ENCODE measurements at regions not wholly inside any gene's neighbourhood (a gene's known extent, or its start where the extent isn't known, plus 50 kb on each side); places are given as distances from the start of the nearest gene placed in this dataset.

DNA sequence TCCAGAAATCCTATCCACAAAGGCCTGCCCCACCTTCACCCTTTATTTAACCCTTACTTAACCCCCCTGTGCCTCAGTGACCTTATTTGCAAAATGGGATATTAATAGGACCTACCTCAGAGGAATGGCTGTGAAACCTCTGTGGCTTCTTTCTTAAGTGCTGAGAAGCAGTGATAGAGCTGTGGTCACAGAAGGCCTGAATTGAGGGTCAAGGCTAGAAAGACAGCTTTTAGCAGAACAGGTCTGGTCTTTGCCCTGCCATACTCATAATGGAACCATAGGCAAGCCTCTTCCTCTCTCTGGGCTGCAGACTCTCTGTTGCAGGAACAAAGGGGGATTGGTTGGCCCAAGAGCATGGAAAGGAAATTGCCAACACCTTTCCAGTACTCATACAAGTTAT lies 63.5 kb upstream of the MAMLD1 start:
- intact Hi-C loops (cut with DNase I) = no loop called here

DNA sequence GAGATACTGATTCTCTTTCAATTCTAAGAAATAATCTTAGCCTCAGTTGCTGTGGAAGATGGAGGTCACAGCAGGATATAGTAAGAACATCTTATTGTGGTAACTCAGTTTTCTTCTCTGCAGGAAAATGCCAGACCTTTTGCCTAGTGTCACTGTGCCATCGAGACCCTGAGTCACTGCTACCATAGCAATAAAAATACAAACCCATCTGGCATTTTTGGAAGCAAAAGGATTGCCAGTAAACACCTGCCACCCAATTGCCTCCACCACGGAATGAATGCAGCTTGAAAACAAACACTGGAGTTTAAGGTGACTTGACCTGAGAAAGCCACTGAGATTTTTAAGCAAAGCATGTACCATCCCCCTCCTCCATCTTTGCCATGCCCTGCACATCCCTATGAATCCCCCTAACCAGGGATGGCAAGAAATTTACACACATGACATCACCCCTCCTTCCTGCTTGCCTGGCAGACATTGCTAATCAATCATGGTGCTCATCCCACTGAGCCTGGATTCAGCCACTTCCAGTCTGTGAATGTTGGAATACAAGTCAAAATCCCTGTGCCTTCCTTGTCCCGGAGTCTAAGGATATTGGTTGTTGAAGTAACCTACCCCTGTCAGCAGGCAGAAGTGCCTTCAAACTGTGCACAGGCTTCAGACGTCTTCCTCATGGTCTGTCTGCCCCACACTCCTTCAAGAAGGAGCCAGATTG lies 59.6 kb upstream of the MAMLD1 start:
- peaks cover 0 to 17% (median 0%) of the 10 kb centered on the region in 7 donors for H3K27me3 ChIP-seq
- H3K27ac ChIP-seq = no peak overlapping the region
- no peaks in the 10 kb centered on the region for H3K36me3 ChIP-seq
- ATAC-seq (no peak), DNase-seq (no peak)
- WGBS, 2 donors = 84 to 92% methylated on average over 4 of the region's 4 CpGs
- no peaks in the 10 kb centered on the region for H3K9me3 ChIP-seq
- intact Hi-C loops (cut with DNase I) = no loop called here
- no peak overlapping the region for H3K4me3 ChIP-seq
- TF ChIP-seq, protein P1, sequence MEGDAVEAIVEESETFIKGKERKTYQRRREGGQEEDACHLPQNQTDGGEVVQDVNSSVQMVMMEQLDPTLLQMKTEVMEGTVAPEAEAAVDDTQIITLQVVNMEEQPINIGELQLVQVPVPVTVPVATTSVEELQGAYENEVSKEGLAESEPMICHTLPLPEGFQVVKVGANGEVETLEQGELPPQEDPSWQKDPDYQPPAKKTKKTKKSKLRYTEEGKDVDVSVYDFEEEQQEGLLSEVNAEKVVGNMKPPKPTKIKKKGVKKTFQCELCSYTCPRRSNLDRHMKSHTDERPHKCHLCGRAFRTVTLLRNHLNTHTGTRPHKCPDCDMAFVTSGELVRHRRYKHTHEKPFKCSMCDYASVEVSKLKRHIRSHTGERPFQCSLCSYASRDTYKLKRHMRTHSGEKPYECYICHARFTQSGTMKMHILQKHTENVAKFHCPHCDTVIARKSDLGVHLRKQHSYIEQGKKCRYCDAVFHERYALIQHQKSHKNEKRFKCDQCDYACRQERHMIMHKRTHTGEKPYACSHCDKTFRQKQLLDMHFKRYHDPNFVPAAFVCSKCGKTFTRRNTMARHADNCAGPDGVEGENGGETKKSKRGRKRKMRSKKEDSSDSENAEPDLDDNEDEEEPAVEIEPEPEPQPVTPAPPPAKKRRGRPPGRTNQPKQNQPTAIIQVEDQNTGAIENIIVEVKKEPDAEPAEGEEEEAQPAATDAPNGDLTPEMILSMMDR (IDR thresholded peaks at IDR 0.05) = no peak
- no peaks in the 10 kb centered on the region for H3K4me1 ChIP-seq

More for the DNA sequence above, 63.5 kb upstream of the MAMLD1 start:
- Histone ChIP-seq H3K27ac (no peak overlapping the region), H3K27me3 (peaks cover 0 to 20% (median 0%) of the 10 kb centered on the region in 7 donors), H3K9me3 (no peaks in the 10 kb centered on the region), H3K4me1 (no peaks in the 10 kb centered on the region), H3K36me3 (no peaks in the 10 kb centered on the region), H3K4me3 (no peak overlapping the region)
- no peak for DNase-seq
- ATAC-seq = no peak
- TF ChIP-seq, protein P1 (IDR thresholded peaks at IDR 0.05) = no peak

DNA sequence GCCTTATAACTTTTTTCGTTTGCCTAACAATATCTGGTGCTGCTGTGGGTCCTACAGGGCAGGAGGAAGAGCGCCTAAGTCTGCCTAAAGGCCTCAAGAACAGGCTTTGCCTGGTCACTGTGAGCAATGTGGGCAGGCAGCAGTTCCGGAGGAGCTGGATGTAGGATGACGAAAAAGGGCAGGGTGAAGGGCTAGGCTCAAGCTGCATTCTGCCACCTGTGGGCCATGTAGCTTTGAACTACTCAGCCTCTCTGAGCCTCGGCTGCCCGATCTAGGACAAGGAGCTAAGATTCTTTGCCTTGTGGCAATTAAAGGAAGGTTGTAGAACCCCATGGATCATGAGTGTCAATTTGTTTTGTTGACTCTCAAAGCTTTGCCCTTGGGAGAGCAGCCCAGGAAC lies 57.1 kb upstream of the MAMLD1 start:
- Histone ChIP-seq H3K4me3 (no peak overlapping the region), H3K36me3 (no peaks in the 10 kb centered on the region), H3K4me1 (no peaks in the 10 kb centered on the region), H3K9me3 (no peaks in the 10 kb centered on the region), H3K27ac (no peak overlapping the region), H3K27me3 (peaks cover 0 to 17% (median 0%) of the 10 kb centered on the region in 7 donors)
- TF ChIP-seq, protein P1 (IDR thresholded peaks at IDR 0.05) = no peak
- 94 to 96% methylated on average over 6 of the region's 6 CpGs for WGBS, 2 donors
- intact Hi-C loops (cut with DNase I) = no loop called here
- ATAC-seq = no peak
- no peak for DNase-seq

DNA sequence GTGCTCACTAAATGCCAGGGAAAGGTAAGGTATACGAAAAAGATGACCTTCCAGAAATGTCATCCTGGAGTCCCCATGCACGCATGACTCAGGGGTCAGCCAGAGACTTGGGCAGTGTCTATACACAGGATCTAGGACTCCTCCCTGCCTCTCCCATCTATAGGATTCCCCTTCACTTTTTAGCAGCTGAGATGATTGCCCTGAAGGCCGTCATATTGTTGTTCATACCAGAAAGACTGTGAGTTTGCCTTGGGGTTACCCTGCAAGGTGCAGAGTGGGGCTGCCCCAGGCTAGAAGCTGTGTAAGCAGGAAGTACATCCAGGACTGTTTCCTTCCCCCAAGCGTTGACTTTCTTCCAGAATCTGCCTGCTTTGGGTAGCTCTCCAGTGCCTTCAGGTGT lies 55.1 kb upstream of the MAMLD1 start:
- WGBS, 2 donors = 82 to 83% methylated on average over 4 of the region's 4 CpGs
- H3K27me3 ChIP-seq = peaks cover 0 to 7% (median 0%) of the 10 kb centered on the region in 7 donors
- no peak overlapping the region for H3K27ac ChIP-seq
- H3K4me3 ChIP-seq = no peak overlapping the region
- H3K4me1 ChIP-seq = no peaks in the 10 kb centered on the region
- H3K9me3 ChIP-seq = no peaks in the 10 kb centered on the region
- intact Hi-C loops (cut with DNase I) = no loop called here
- H3K36me3 ChIP-seq = no peaks in the 10 kb centered on the region
- no peak for DNase-seq
- TF ChIP-seq, protein P1 (IDR thresholded peaks at IDR 0.05) = no peak
- ATAC-seq = no peak

Measured in heart right ventricle (tissue), 16 donors.